Loucy (cell line): ENCODE measurements at regions not wholly inside any gene's neighbourhood (a gene's known extent, or its start where the extent isn't known, plus 50 kb on each side); places are given as distances from the start of the nearest gene placed in this dataset.

Experiments
- EZH2phosphoT487 ChIP-seq: fragments of 200-600 bp; IDR thresholded peaks from 2 replicates; pipeline ENCODE4 v1.6.1; 2018; ENCODE audit warnings: antibody characterized with exemption, mild to moderate bottlenecking, moderate library complexity, borderline replicate concordance
- TF ChIP-seq, protein P1 (sequence below): fragments of 200-600 bp; sonication (generic); conservative IDR thresholded peaks from 2 replicates; pipeline ENCODE4 v1.5.1; 2014; ENCODE audit warnings: mild to moderate bottlenecking, antibody characterized with exemption, low read length

DNA sequence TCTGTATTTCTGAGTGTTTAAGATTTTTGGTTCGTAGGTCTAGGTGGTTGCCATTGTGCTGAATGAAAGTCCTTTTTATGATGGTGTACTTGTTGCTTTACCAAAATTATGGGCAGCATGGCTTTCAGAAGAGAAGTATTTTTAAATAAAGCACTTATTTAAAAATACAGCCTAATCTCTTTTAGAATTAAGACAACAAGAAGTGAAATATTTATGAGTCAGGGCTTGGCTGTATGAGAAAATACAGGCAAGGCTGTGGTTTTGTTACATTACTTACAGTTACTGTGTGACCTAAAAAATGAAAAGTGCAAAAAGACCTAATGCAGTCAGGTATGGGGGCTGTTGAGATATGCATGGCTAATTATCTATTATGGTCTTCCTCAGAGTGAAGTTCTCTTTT is 185.2 kb upstream of the PPP1R3A start:
- TF ChIP-seq, protein P1, sequence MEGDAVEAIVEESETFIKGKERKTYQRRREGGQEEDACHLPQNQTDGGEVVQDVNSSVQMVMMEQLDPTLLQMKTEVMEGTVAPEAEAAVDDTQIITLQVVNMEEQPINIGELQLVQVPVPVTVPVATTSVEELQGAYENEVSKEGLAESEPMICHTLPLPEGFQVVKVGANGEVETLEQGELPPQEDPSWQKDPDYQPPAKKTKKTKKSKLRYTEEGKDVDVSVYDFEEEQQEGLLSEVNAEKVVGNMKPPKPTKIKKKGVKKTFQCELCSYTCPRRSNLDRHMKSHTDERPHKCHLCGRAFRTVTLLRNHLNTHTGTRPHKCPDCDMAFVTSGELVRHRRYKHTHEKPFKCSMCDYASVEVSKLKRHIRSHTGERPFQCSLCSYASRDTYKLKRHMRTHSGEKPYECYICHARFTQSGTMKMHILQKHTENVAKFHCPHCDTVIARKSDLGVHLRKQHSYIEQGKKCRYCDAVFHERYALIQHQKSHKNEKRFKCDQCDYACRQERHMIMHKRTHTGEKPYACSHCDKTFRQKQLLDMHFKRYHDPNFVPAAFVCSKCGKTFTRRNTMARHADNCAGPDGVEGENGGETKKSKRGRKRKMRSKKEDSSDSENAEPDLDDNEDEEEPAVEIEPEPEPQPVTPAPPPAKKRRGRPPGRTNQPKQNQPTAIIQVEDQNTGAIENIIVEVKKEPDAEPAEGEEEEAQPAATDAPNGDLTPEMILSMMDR: no peak
- TF ChIP-seq EZH2phosphoT487: no peak
